HepG2 (cell line): ENCODE measurements at regions not wholly inside any gene's neighbourhood (a gene's known extent, or its start where the extent isn't known, plus 50 kb on each side); places are given as distances from the start of the nearest gene placed in this dataset.

ENCODE experiments used
- MLLT10 ChIP-seq: sonication (generic); formaldehyde crosslinking; IDR thresholded peaks from 2 replicates; pipeline ENCODE4 v1.4.0; 2020; ENCODE audit warnings: missing genetic modification reagents
- YY1 ChIP-seq: IDR thresholded peaks from 2 replicates; pipeline ENCODE4 v1.6.1; 2011; ENCODE audit warnings: low read length, low read depth, moderate library complexity, mild to moderate bottlenecking; ENCODE audit not compliant: insufficient read depth, insufficient replicate concordance
- ZNF30 ChIP-seq: sonication (generic); formaldehyde crosslinking; IDR thresholded peaks from 2 replicates; pipeline ENCODE4 v1.5.0; 2020; ENCODE audit warnings: mild to moderate bottlenecking, missing genetic modification reagents
- ZNF501 ChIP-seq: sonication (generic); formaldehyde crosslinking; IDR thresholded peaks from 2 replicates; pipeline ENCODE4 v1.5.1; 2020; ENCODE audit warnings: mild to moderate bottlenecking, moderate library complexity, missing genetic modification reagents
- ZSCAN31 ChIP-seq: sonication (generic); formaldehyde crosslinking; IDR thresholded peaks from 2 replicates; pipeline ENCODE4 v1.5.0; 2020; ENCODE audit warnings: low read depth, mild to moderate bottlenecking, missing genetic modification reagents

DNA sequence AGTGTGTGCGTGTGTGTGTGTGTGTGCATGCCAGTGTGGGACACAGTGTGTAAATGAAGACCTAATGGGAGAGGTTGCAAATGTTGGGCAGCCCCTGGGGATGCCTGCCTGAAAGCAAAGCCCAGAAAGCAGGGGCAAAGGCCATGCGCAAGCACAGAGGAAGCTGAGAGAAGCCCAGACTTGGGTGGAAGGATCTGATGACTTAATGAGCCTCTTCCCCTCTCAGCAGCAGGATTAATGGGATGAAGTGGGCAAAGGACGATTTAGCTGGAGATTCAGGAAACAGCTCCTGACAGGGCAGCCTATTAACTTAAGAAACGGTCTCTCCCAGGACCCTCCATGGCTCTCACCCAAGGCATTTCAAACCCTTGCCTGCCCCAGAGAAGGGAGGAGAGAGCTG is 107.3 kb downstream of the EFNB1 start:
- TF ChIP-seq MLLT10 (no peak), ZNF501 (CRISPR knock-in tag) (no peak), YY1 (no peak), ZNF30 (CRISPR knock-in tag) (no peak), ZSCAN31 (CRISPR knock-in tag) (no peak)
